ENCODE measurements at regions not wholly inside any gene's neighbourhood (a gene's known extent, or its start where the extent isn't known, plus 50 kb on each side); places are given as distances from the start of the nearest gene placed in this dataset.

- TF ChIP-seq POLR2A (conservative IDR thresholded peaks at IDR 0.05) (no peak), CTCF (IDR thresholded peaks at IDR 0.05 in 2 of 3, conservative IDR thresholded peaks at IDR 0.05 in 1 of 3; ENCODE audit: insufficient read depth in 2 of 3, low read depth in 1 of 3, low read length in 3 of 3) (no peak), ZC3H11A (IDR thresholded peaks at IDR 0.05; ENCODE audit: low read depth, low read length) (no peak), BRF2 (IDR thresholded peaks at IDR 0.05; ENCODE audit: borderline replicate concordance, insufficient read depth, insufficient read length) (no peak), MAFK (IDR thresholded peaks at IDR 0.05; ENCODE audit: low read length) (no peak), GMEB1 (CRISPR knock-in tag; IDR thresholded peaks at IDR 0.05) (no peak), TRIM28 (IDR thresholded peaks at IDR 0.05) (no peak)
These were observed 1296.2 kb downstream of the CDH8 start for GRCh38 chr16:60739737-60740683.
